Activated CD4-positive, alpha-beta T cell treated with anti-CD3 and anti-CD28 coated beads, Interleukin-2, amount 50 U/mL, for 16 hours (primary cell): ENCODE measurements at regions not wholly inside any gene's neighbourhood (a gene's known extent, or its start where the extent isn't known, plus 50 kb on each side); places are given as distances from the start of the nearest gene placed in this dataset.
"Not testable (repeated sequence)": the region's sequence is repeated elsewhere in the genome, so short reads cannot be mapped to it uniquely, and the experiment has no call there.

ENCODE experiments used
- DNase-seq: peaks from one replicate; pipeline ENCODE4 v3.0.0-alpha.2; 2020

- no peak for DNase-seq
Measured at GRCh38 chr6:81326881-81327561, 425.5 kb downstream of the TENT5A start.

- no peak for DNase-seq
Measured at GRCh38 chr6:81309811-81310210, 442.7 kb downstream of the TENT5A start.

GRCh38 chr6:81308577-81309279 lies 443.8 kb downstream of the TENT5A start:
- no peak for DNase-seq

- no peak for DNase-seq
Measured at GRCh38 chr6:81307651-81308214, 444.7 kb downstream of the TENT5A start.

GRCh38 chr6:81304466-81304865 lies 448.0 kb downstream of the TENT5A start:
- no peak for DNase-seq

- no peak for DNase-seq
Measured at GRCh38 chr6:81300961-81301360, 451.5 kb downstream of the TENT5A start.

- DNase-seq = no peak
Measured at GRCh38 chr6:81298751-81299150, 453.7 kb downstream of the TENT5A start.

GRCh38 chr6:81295310-81295709 lies 457.2 kb downstream of the TENT5A start:
- no peak for DNase-seq

- no peak for DNase-seq
Measured at GRCh38 chr6:81293896-81294295, 458.6 kb downstream of the TENT5A start.

GRCh38 chr6:81289229-81289628 lies 463.3 kb downstream of the TENT5A start:
- DNase-seq = no peak

GRCh38 chr6:81265106-81265505 lies 487.4 kb downstream of the TENT5A start:
- DNase-seq = no peak

- no peak for DNase-seq
Measured at GRCh38 chr6:81263531-81264168, 488.8 kb downstream of the TENT5A start.

- no peak for DNase-seq
Measured at GRCh38 chr6:81262656-81263055, 489.8 kb downstream of the TENT5A start.

GRCh38 chr6:81256223-81256622 lies 496.3 kb downstream of the TENT5A start:
- DNase-seq = not testable (repeated sequence)

- DNase-seq = no peak
Measured at GRCh38 chr6:81253821-81254220, 498.7 kb downstream of the TENT5A start.

- no peak for DNase-seq
Measured at GRCh38 chr6:81252231-81252630, 500.2 kb downstream of the TENT5A start.

GRCh38 chr6:81246200-81246599 lies 506.3 kb downstream of the TENT5A start:
- DNase-seq = no peak

GRCh38 chr6:81242624-81243023 lies 509.9 kb downstream of the TENT5A start:
- no peak for DNase-seq

GRCh38 chr6:81241126-81242041 lies 511.1 kb downstream of the TENT5A start:
- DNase-seq = no peak

- DNase-seq = no peak
Measured at GRCh38 chr6:81238390-81238789, 514.1 kb downstream of the TENT5A start.

- DNase-seq = no peak
Measured at GRCh38 chr6:81237226-81237625, 515.3 kb downstream of the TENT5A start.

GRCh38 chr6:81235512-81235911 lies 517.0 kb downstream of the TENT5A start:
- DNase-seq = no peak

- no peak for DNase-seq
Measured at GRCh38 chr6:81233990-81234389, 518.5 kb downstream of the TENT5A start.
